Lung (tissue), 11 donors: ENCODE measurements at regions not wholly inside any gene's neighbourhood (a gene's known extent, or its start where the extent isn't known, plus 50 kb on each side); places are given as distances from the start of the nearest gene placed in this dataset.

Experiments used
- ATAC-seq: fragments of 200-7000 bp; cut with Tn5 transposase; one replicate; pipeline ENCODE4 v1.9.1; 2020; ENCODE audit warnings: moderate number of reproducible peaks; ENCODE audit not compliant: insufficient read depth, low FRiP score
- DNase-seq, 3 donors: peaks; one replicate each; pipeline ENCODE4 v3.0.0-alpha.2; 2013 to 2017
- H3K27ac ChIP-seq, 2 donors: one replicate each; pipeline ENCODE4 v1.5.1; 2013; ENCODE audit warnings: mild to moderate bottlenecking in 2 of 2, moderate library complexity in 2 of 2, control low read depth in 1 of 2, inconsistent platforms in 1 of 2, low read depth in 1 of 2, low read length in 1 of 2
- H3K27me3 ChIP-seq, 3 donors: one replicate each; pipeline ENCODE4 v1.5.1; 2013; ENCODE audit warnings: low read length in 2 of 3; ENCODE audit not compliant: control insufficient read depth in 3 of 3, insufficient read depth in 3 of 3
- H3K36me3 ChIP-seq, 4 donors: one replicate each; pipeline ENCODE4 v1.5.1; 2013; ENCODE audit warnings: low read length in 4 of 4, mild to moderate bottlenecking in 1 of 4, moderate library complexity in 1 of 4; ENCODE audit not compliant: control insufficient read depth in 4 of 4, insufficient read depth in 4 of 4
- H3K4me1 ChIP-seq, 5 donors: one replicate each; pipeline ENCODE4 v1.5.1; 2013; ENCODE audit warnings: low read length in 5 of 5, mild to moderate bottlenecking in 2 of 5, moderate library complexity in 1 of 5; ENCODE audit not compliant: control insufficient read depth in 5 of 5, insufficient read depth in 5 of 5
- H3K4me3 ChIP-seq: one replicate; pipeline ENCODE4 v1.5.1; 2013; ENCODE audit warnings: mild to moderate bottlenecking, control low read depth, moderate library complexity
- H3K9ac ChIP-seq, 2 donors: one replicate each; pipeline ENCODE4 v1.5.1; 2013; ENCODE audit warnings: low read length in 2 of 2, control low read depth in 1 of 2; ENCODE audit not compliant: insufficient read depth in 1 of 2
- H3K9me3 ChIP-seq, 4 donors: one replicate each; pipeline ENCODE4 v1.5.1; 2013; ENCODE audit warnings: low read length in 3 of 4, mild to moderate bottlenecking in 1 of 4, moderate library complexity in 1 of 4; ENCODE audit not compliant: control insufficient read depth in 4 of 4, insufficient read depth in 3 of 4
- CTCF ChIP-seq: IDR thresholded peaks from 2 replicates; pipeline ENCODE4 v1.5.1; 2012; ENCODE audit warnings: mild to moderate bottlenecking; ENCODE audit errors: control extremely low read depth, extremely low read depth
- WGBS, 2 donors: extraction: QIAGEN DNeasy Blood & Tissue Kit; methylation state at CpG; one replicate each; pipeline ENCODE4 v1.1.7; 2013; 5-methylcytosine and 5-hydroxymethylcytosine counted together
- donor health status: control.
- donor health status: control.
- donor health status: Bipolar disorder and iron deficiency.
- donor health status: healthy.
- donor health status: DM: yes; HTN: yes; CAD: no.

GRCh38 chr9:134986957-134987356 lies 69.2 kb upstream of the FCN1 start:
- Histone ChIP-seq H3K4me3 (no peak overlapping the region), H3K27ac (no peak overlapping the region), H3K36me3 (no peaks in the 10 kb centered on the region), H3K9me3 (peaks cover 0 to 25% (median 3%) of the 10 kb centered on the region in 4 donors), H3K4me1 (no peaks in the 10 kb centered on the region), H3K9ac (no peak overlapping the region), H3K27me3 (no peaks in the 10 kb centered on the region)
- WGBS, 2 donors = 94 to 100% methylated on average over 1 of the region's 1 CpG
- TF ChIP-seq CTCF = no peak
- DNase-seq = no peak
- no peak for ATAC-seq

GRCh38 chr9:134987376-134987775 lies 69.7 kb upstream of the FCN1 start:
- no peaks in the 10 kb centered on the region for H3K27me3 ChIP-seq
- peaks cover 0 to 25% (median 3%) of the 10 kb centered on the region in 4 donors for H3K9me3 ChIP-seq
- no peak overlapping the region for H3K9ac ChIP-seq
- 93 to 96% methylated on average over 6 of the region's 6 CpGs for WGBS, 2 donors
- no peak overlapping the region for H3K27ac ChIP-seq
- DNase-seq = no peak
- TF ChIP-seq CTCF = no peak
- ATAC-seq = no peak
- no peaks in the 10 kb centered on the region for H3K4me1 ChIP-seq
- no peak overlapping the region for H3K4me3 ChIP-seq
- no peaks in the 10 kb centered on the region for H3K36me3 ChIP-seq

GRCh38 chr9:134987906-134988700 lies 70.4 kb upstream of the FCN1 start:
- Histone ChIP-seq H3K27ac (no peak overlapping the region), H3K4me3 (no peak overlapping the region), H3K27me3 (no peaks in the 10 kb centered on the region), H3K9ac (no peak overlapping the region), H3K9me3 (peaks cover 0 to 25% (median 3%) of the 10 kb centered on the region in 4 donors), H3K36me3 (no peaks in the 10 kb centered on the region), H3K4me1 (no peaks in the 10 kb centered on the region)
- no peak for TF ChIP-seq CTCF
- DNase-seq (no peak), ATAC-seq (no peak)
- 82 to 87% methylated on average over 16 of the region's 16 CpGs for WGBS, 2 donors
